Neural crest cell (in vitro differentiated cells): ENCODE measurements at regions not wholly inside any gene's neighbourhood (a gene's known extent, or its start where the extent isn't known, plus 50 kb on each side); places are given as distances from the start of the nearest gene placed in this dataset.
"Not testable (repeated sequence)": the region's sequence is repeated elsewhere in the genome, so short reads cannot be mapped to it uniquely, and the experiment has no call there.

Experiments
- DNase-seq: peaks from one replicate; pipeline ENCODE4 v3.0.0; 2021; ENCODE audit warnings: low read depth, mixed read lengths, low spot score
- H3K27ac Mint-ChIP-seq: one replicate; pipeline ENCODE4 v1.8.0; 2021; ENCODE audit warnings: mild to moderate bottlenecking, mixed read lengths; ENCODE audit not compliant: unreplicated experiment
- H3K27me3 Mint-ChIP-seq: 2 replicates; pipeline ENCODE4 v1.8.0; 2021; ENCODE audit warnings: low read depth, mild to moderate bottlenecking, mixed read lengths
- H3K36me3 Mint-ChIP-seq: 2 replicates; pipeline ENCODE4 v1.8.0; 2021; ENCODE audit warnings: low read depth, mild to moderate bottlenecking, mixed read lengths
- H3K4me1 Mint-ChIP-seq: 2 replicates; pipeline ENCODE4 v1.8.0; 2021; ENCODE audit warnings: mixed read lengths
- H3K4me3 Mint-ChIP-seq: one replicate; pipeline ENCODE4 v1.8.0; 2021; ENCODE audit warnings: mild to moderate bottlenecking, mixed read lengths
- H3K9me3 Mint-ChIP-seq: 2 replicates; pipeline ENCODE4 v1.8.0; 2021; ENCODE audit warnings: mixed read lengths
- TF ChIP-seq, protein P1 (sequence below): fragments of 200-600 bp; sonication (generic); conservative IDR thresholded peaks from 2 replicates; pipeline ENCODE4 v1.5.0; 2021; ENCODE audit warnings: antibody characterized with exemption, mild to moderate bottlenecking

DNA sequence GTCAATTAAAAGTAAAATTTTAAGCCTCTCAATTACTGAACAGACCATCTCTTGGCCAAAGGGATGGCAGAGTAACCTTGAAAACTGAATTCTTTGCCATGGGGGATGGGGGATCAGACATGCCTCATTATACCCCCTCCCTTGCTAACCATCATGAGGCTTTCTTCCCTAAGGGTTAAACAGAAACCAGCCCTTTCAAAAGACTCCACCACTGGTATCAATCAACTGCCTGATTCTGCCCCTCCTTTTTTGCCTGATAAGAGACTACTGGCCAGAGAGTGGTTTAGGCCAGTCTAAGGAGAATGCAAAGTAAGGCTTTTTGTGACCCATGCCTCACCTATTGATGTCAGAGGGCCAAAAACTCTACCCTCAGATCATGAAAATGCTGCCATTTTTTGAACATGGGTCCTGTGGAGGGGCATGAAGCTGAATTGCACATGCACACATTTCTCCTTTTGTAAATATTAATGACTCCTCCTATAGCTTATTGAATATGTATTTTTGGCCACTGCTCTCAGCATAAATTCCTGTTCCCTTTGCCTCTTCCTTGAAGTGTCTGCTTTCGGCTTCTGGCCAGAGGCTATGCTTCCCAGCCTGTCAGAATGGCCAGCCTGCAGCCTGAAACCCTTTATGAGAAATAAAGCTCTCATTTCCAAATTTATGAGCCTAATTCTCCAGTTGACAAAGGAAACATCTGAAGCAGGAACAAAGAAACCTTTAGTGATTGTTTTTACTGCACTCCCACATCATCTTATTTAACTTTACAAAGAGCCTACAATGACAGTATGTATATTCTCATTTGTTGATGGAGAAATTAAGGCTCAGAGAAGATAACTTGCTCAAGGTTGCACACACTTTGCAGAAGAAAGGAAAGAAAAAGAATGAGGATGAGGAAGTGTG, 270.7 kb upstream of the CELF4 start:
- Mint-ChIP-seq H3K4me3 (no peak overlapping the region), H3K27me3 (no peaks in the 10 kb centered on the region), H3K4me1 (peaks cover 11% of the 10 kb centered on the region), H3K27ac (no peak overlapping the region), H3K36me3 (peaks cover 6% of the 10 kb centered on the region), H3K9me3 (peaks cover 6% of the 10 kb centered on the region)
- TF ChIP-seq, protein P1, sequence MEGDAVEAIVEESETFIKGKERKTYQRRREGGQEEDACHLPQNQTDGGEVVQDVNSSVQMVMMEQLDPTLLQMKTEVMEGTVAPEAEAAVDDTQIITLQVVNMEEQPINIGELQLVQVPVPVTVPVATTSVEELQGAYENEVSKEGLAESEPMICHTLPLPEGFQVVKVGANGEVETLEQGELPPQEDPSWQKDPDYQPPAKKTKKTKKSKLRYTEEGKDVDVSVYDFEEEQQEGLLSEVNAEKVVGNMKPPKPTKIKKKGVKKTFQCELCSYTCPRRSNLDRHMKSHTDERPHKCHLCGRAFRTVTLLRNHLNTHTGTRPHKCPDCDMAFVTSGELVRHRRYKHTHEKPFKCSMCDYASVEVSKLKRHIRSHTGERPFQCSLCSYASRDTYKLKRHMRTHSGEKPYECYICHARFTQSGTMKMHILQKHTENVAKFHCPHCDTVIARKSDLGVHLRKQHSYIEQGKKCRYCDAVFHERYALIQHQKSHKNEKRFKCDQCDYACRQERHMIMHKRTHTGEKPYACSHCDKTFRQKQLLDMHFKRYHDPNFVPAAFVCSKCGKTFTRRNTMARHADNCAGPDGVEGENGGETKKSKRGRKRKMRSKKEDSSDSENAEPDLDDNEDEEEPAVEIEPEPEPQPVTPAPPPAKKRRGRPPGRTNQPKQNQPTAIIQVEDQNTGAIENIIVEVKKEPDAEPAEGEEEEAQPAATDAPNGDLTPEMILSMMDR = no peak
- no peak for DNase-seq

DNA sequence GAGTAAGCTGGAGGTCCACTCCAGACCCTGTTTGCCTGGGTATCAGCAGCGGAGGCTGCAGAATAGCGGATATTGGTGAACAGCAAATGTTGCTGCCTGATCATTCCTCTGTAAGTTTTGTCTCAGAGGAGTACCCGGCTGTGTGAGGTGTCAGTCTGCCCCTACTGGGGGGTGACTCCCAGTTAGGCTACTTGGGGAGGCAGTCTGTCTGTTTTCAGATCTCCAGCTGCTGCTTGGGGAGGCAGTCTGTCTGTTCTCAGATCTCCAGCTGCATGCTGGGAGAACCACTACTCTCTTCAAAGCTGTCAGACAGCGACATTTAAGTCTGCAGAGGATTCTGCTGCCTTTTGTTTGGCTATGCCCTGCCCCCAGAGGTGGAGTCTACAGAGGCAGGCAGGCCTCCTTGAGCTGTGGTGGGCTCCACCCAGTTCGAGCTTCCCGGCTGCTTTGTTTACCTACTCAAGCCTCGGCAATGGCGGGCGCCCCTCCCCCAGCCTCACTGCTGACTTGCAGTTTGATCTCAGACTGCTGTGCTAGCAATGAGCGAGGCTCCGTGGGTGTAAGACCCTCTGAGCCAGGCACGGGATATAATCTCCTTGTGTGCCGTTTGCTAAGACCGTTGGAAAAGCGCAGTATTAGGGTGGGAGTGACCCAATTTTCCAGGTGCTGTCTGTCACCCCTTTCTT, 266.6 kb upstream of the CELF4 start:
- H3K27ac Mint-ChIP-seq, H3K4me3 Mint-ChIP-seq, H3K36me3 Mint-ChIP-seq, DNase-seq, H3K27me3 Mint-ChIP-seq, H3K9me3 Mint-ChIP-seq: not testable (repeated sequence)
- H3K4me1 Mint-ChIP-seq = peaks cover 11% of the 10 kb centered on the region

DNA sequence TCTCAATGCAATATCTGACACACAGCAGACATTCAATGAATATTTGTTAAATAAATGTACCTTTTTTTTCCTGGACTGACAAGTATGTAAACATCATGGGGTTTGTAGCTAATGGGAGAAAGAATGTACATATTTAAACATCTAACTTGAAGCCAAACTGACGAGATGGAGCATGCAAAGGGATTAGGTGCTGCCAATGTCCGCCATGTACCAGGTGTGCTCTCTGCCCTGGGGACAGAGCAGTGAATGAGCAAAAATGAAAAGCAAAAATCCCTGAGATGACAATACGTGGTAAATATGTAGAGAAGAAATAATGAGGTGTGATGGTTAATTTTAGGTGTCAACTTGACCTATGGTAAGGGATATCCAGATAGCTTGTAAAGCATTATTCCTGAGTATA, 247.4 kb upstream of the CELF4 start:
- no peak overlapping the region for H3K27ac Mint-ChIP-seq
- H3K27me3 Mint-ChIP-seq = no peaks in the 10 kb centered on the region
- H3K36me3 Mint-ChIP-seq = no peaks in the 10 kb centered on the region
- TF ChIP-seq, protein P1 = no peak
- no peak for DNase-seq
- H3K4me3 Mint-ChIP-seq = no peak overlapping the region
- peaks cover 23% of the 10 kb centered on the region for H3K9me3 Mint-ChIP-seq
- H3K4me1 Mint-ChIP-seq = no peaks in the 10 kb centered on the region

DNA sequence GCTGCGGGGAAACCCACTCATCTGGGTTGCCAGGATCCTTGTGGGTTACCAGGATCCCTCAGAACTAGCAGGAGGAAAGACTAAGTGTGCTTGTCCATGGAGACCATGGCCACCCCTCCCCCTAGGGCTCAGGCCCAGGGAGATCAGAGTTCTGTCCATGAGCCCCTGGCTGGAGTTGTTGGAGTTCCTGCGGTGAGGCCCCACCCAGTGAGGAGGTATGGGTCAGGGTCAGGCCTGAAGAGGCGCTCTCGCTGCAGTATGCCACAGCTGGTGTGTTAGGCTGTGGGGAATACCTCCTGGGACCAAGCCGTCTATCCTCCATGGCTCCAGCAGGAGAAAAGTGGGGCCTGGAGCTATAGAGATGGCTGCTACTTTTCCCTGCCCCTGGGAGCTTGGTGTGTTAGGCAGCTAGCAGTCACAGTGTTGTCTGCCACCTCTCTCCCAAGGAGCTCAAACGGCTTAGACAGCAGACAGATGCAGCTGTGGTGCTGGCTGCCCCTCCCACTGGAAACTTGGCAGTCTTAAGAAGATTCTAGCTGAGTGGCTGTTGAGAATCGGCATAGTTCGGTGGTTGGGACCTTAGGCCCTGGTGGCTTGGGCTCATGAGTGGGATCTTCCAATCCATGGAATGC, 240.3 kb upstream of the CELF4 start:
- H3K4me3 Mint-ChIP-seq = no peak overlapping the region
- no peak overlapping the region for H3K27ac Mint-ChIP-seq
- H3K36me3 Mint-ChIP-seq = peaks cover 4% of the 10 kb centered on the region
- peaks cover 16% of the 10 kb centered on the region for H3K9me3 Mint-ChIP-seq
- H3K4me1 Mint-ChIP-seq = no peaks in the 10 kb centered on the region
- TF ChIP-seq, protein P1 = no peak
- no peak for DNase-seq
- no peaks in the 10 kb centered on the region for H3K27me3 Mint-ChIP-seq

DNA sequence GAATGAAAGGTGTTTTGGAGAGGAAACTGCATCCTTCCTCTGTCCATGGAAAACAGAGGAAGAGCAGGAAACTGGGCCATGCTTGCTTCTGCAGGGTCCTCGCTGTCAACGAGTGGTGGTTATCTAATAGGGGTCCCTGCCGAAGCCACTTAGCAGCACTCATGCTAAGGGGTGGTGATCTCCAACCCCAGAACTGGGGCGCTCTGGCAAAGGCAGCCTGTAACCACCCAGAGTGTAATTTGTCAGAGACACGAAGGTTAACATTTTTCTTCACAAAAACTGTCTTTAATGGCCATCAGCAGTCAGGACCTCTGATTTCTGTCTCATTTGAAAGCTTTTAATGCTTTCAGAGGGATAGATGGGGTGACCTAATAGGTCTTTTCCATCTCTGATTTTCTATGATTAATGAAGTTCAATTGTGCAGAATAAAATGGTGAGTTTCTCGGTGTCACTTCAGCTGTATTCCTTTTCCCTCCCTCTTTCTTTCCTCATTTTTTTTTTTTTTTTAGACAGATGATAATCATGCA, 231.3 kb upstream of the CELF4 start:
- H3K4me3 Mint-ChIP-seq = no peak overlapping the region
- TF ChIP-seq, protein P1 = no peak
- H3K36me3 Mint-ChIP-seq = no peaks in the 10 kb centered on the region
- DNase-seq = no peak
- no peak overlapping the region for H3K27ac Mint-ChIP-seq
- no peaks in the 10 kb centered on the region for H3K4me1 Mint-ChIP-seq
- peaks cover 2% of the 10 kb centered on the region for H3K9me3 Mint-ChIP-seq
- no peaks in the 10 kb centered on the region for H3K27me3 Mint-ChIP-seq
